ENCODE measurements at regions not wholly inside any gene's neighbourhood (a gene's known extent, or its start where the extent isn't known, plus 50 kb on each side); places are given as distances from the start of the nearest gene placed in this dataset.
"Not testable (repeated sequence)": the region's sequence is repeated elsewhere in the genome, so short reads cannot be mapped to it uniquely, and the experiment has no call there.

GRCh38 chr16:31975826-31976419 lies 102.3 kb downstream of the ZNF267 start:
- not testable (repeated sequence) for DNase-seq (ENCODE audit: low read depth)

- DNase-seq (ENCODE audit: low read depth) = not testable (repeated sequence)
Measured at GRCh38 chr16:31978463-31978862, 104.9 kb downstream of the ZNF267 start.

GRCh38 chr16:31981739-31982138 lies 108.1 kb downstream of the ZNF267 start:
- DNase-seq (ENCODE audit: low read depth) = not testable (repeated sequence)

GRCh38 chr16:31982986-31983385 lies 109.4 kb downstream of the ZNF267 start:
- not testable (repeated sequence) for DNase-seq (ENCODE audit: low read depth)

DNA sequence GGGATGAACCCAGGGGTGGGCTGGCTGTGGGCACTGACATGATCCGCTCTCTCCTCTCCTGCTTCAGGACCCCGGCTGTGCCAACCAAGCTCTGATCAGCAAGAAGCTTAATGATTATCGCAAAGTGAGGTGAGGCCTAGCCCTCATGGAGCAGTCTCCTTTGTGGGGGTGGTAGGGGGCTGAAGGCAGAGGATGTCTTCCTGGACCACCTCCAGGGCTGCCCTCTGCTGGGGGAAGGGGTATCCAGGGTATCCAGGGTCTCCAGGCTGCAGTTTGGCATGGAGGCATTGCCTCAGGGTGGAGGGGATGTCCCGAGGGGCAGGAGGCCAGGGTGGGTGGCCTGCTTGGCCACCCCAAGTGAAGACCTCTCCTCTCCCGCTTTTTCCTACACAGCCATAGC lies 110.1 kb downstream of the ZNF267 start:
- DNase-seq (ENCODE audit: low read depth) = not testable (repeated sequence)

DNA sequence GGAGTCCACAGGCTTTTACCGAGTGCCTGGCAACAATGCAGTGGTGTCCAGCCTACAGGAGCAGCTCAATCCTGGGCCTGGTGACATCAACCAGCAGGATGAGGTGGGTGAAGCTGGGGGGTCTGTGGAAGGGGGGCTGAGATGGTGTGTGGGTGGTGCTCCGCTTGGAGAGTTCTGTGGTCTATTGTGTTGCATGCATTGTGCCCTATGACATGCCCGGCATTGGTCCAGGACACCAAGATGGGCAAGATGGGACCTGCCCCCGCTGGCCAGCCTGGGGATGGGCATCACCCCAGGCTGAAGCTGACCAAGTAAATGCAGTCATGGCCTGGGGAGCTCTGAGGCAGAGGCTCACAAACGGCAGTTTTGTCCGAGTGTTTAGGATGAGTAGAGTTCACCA lies 113.3 kb downstream of the ZNF267 start:
- not testable (repeated sequence) for DNase-seq (ENCODE audit: low read depth)

GRCh38 chr16:31988595-31989581 lies 115.3 kb downstream of the ZNF267 start:
- DNase-seq (ENCODE audit: low read depth) = peak; percentile 17

GRCh38 chr16:31990261-31990660 lies 116.7 kb downstream of the ZNF267 start:
- not testable (repeated sequence) for DNase-seq (ENCODE audit: low read depth)

GRCh38 chr16:31990980-31991379 lies 117.4 kb downstream of the ZNF267 start:
- DNase-seq (ENCODE audit: low read depth) = not testable (repeated sequence)

DNA sequence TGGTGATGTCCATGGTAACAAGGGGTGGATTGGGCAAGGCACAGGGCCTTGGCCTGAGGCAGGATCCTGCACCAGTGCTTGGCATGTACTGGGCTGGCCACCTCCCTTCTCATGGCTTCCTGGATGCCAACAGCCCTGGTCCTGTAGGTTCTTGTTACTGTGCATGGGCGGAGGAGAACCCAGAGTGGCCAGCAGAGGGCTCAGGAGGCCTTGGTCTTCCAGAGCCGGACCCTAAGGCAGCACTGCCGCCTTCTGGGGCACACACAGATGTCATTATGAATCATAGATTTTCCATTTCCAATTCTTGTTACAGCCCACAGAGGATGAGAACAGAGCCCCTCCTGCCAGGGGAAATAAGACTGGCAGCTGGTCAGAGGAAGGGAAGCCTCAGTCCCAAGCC lies 122.7 kb downstream of the ZNF267 start:
- not testable (repeated sequence) for DNase-seq (ENCODE audit: low read depth)

DNA sequence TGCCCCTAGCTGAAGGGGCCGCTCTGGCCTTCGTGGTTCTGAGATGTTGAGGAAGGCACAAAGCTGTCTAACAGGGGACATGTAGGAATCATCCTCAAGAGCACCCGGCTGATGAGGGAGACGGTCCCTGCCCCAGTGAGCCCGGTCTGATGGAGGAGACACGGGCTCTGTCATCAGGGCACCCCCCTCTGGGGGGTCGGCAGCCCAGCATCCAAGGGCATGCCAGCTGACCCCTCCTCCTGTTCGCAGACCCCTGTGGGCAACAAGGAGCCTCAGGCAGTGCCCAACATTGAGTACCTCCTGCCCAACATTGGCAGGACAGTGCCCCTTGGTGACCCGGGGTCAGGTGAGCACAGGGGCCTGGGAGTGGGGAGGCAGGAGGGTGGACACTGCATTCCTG lies 128.9 kb downstream of the ZNF267 start:
- DNase-seq (ENCODE audit: low read depth) = not testable (repeated sequence)

DNA sequence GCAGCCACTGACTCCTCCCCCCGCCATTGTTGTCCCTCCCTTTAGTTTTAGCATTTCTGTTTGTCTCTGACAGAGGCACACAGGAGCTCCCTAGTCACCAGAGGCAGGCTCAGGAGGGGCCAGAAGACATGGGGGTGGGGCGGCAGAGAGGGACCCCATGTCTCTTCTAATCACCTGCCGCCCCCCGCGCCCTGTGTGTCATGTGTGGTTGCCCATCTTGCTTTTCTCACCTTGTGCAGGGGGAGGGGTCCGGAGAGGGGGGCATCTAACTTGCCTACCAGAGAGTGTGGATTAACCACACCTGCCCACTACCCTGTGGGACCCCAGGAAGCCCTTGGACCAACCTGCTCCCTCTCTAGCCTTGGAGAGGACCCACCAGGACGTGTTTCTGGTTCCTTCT lies 130.2 kb downstream of the ZNF267 start:
- DNase-seq (ENCODE audit: low read depth) = not testable (repeated sequence)

DNA sequence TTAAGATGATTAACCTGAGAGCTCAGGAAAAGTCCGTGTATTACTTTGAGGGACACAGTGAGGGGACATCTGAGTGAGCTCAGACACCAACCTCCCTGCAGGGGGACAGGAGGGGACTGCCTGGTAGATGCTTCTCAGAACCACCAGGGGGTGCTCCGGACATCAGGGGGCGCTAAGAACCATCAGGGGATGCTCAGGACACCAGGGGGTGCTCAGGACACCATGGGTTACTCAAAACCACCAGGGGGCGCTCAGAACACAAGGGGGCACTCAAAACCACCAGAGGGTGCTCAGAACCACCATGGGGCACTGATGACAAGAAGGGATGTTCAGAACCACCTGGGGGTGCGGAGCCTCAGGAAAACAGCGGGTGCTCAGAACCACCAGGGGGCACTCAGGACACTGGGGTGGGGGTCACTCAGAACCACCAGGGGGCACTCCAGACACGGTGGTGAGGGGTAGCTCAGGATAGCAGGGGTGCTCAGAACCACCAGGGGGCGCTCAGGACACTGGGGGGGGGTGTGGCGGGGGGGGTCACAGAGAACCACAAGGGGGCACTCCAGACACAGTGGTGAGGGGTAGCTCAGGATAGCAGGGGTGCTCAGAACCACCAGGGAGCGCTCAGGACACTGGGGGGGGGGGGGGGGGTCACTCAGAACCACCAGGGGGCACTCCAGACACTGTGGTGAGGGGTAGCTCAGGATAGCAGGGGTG lies 165.3 kb downstream of the ZNF267 start:
- not testable (repeated sequence) for DNase-seq (ENCODE audit: low read depth)

DNA sequence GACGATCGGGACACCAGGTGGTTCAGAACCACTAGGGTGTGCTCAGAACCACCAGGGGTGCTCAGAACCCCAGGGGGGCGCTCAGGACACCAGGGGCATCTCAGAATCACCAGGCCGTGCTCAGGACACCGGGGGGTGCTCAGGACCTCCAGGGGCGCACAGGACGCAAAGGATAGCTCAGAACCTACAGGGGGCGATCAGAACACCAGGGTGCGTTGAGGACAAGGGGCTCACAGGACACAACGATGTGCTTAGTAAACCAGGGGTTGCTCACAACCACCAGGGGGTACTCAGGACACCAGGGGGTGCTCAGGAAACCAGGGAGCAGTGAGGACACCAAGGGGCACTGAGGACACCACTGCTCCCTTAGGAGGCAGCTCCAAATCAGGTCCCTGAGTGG lies 166.3 kb downstream of the ZNF267 start:
- not testable (repeated sequence) for DNase-seq (ENCODE audit: low read depth)

DNA sequence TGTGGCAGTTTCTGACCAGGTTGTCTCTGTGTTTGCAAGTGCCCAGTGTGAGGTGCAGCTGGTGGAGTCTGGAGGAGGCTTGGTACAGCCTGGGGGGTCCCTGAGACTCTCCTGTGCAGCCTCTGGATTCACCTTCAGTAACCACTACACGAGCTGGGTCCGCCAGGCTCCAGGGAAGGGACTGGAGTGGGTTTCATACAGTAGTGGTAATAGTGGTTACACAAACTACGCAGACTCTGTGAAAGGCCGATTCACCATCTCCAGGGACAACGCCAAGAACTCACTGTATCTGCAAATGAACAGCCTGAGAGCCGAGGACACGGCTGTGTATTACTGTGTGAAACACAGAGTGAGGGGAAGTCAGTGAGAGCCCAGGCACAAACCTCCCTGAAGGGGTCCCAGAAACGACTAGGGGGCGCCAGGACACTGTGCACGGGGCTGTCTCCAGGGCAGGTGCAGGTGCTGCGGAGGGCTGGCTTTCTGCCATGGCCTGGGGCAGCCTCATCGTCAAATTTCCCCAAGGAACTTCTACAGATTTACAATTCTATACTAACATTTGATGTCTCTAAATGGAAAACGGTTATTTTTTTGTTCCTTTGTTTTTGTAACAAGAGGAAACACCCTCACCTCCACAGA lies 187.0 kb upstream of the TP53TG3D start:
- not testable (repeated sequence) for DNase-seq (ENCODE audit: low read depth)

- DNase-seq (ENCODE audit: low read depth) = not testable (repeated sequence)
Measured at GRCh38 chr16:32071586-32071985, 181.5 kb upstream of the TP53TG3D start.

DNA sequence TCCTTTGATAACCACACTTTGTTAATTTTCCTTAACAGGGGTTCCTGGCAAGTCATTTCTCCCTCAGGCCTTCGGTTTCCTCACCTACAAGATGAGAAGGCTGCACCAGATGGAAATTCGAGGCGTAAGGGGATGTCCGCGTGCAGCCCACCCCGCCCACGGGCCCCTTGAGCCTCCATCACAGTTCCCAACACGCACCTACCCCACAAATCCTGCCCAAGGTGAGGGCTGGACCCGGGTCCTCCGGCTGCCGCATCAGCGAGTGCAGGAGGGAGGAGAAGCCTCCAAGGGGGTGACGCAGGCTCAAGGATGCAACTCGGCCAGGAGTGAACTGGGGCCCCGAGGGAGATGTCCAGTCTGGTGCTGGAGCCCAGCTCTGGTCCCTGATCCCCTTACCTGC lies 169.2 kb upstream of the TP53TG3D start:
- not testable (repeated sequence) for DNase-seq (ENCODE audit: low read depth)

DNA sequence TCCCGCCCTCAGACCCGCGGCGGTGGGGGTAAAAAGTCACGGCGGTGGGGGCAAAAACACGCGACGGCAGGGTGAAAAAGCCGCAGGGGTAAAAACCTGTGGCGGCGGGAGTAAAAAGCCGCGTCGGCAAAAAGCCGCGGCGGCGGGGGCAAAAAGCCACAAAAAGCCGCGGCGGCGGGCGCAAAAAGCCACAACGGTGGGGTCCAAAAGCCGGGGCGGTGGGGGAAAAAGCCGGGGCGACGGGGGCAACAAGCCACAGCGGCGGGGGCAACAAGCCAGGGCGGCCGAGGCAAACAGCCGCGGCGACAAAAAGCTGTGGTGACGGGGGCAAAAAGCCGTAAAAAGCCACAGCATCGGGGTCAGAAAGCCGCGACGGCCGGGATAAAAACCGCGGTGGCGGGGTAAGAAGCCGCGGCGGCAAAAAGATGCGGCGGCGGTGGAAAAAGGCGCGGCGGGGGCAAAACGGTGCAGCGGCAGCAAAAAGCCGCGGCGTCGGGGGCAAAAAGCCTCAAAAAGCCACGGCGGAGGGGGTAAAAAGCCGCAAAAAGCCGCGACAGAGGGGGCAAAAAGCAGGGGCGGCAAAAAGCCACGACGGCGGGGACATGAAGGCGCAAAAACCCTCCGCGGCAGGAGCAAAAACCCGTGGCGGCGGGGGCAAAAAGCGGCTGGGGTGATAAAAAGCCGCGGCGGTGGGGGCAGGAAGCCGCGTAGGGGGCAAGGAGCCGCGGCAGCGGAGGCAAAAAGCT lies 168.3 kb upstream of the TP53TG3D start:
- not testable (repeated sequence) for DNase-seq (ENCODE audit: low read depth)

GRCh38 chr16:32085438-32086141 lies 167.5 kb upstream of the TP53TG3D start:
- not testable (repeated sequence) for DNase-seq (ENCODE audit: low read depth)

- not testable (repeated sequence) for DNase-seq (ENCODE audit: low read depth)
Measured at GRCh38 chr16:32115562-32115961, 137.5 kb upstream of the TP53TG3D start.
